NCI-H2029 (cell line): ENCODE measurements at regions not wholly inside any gene's neighbourhood (a gene's known extent, or its start where the extent isn't known, plus 50 kb on each side); places are given as distances from the start of the nearest gene placed in this dataset.

Experiments used
- DNase-seq: peaks from one replicate; lab custom pipeline; 2025; lab: John Stamatoyannopoulos, UW

DNA sequence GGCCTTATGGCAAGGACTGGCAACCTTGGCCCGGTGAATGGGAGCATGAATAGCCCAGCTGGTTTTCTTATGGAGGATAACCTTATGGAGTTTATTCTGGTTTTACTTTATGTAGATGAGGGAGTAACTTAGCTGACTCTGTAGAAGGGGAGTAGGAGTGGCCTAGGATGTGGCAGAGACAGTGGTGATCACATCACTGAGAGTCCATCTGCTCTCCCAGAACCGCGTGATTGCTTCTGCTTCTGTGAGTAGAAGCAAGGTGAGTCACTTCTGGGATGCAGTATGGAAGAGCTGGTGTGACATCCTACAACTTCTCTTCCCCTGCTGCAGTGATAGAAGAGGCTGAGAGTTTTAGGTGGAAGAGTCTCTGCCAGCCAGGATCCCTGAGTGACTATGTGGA, 129.2 kb downstream of the RPS24 start:
- DNase-seq: no peak

DNA sequence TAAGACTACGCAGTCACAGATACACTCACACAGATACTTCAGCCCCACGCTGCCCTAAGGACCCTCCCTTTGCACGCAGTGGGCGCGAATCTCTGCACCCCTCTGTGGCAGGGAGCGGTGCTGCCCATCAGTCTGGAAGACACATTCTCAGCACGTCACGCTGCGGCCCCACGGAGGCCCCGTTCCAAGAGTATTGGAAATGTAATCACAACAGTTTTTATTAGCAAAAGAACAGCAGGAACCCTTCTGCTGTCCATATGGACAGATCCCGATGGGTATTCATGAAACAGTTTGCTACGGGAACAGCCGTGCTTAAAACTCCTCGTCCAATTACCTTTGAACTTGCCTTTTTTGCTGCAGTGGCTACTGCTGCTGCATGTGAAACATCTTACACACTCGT, 131.0 kb downstream of the RPS24 start:
- DNase-seq: no peak

DNA sequence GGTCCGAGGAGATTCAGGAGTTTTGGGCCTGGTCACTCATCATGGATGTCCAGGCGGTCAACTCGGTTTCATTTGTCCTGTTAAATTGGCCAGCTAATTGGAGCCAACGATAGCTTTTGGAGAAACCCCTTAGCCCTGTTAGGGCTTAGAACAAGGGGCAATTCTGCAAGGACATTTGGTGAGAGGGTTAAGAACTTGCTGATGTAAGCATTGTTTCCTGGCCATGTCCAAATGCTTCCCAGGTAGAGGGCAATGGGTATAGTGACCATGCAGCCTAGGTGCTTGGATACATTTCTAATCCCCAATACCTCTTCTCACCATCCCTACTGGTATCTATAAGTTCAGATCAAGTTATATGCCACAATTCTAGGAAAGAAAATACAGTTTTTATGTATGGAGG, 131.5 kb downstream of the RPS24 start:
- DNase-seq: no peak

DNA sequence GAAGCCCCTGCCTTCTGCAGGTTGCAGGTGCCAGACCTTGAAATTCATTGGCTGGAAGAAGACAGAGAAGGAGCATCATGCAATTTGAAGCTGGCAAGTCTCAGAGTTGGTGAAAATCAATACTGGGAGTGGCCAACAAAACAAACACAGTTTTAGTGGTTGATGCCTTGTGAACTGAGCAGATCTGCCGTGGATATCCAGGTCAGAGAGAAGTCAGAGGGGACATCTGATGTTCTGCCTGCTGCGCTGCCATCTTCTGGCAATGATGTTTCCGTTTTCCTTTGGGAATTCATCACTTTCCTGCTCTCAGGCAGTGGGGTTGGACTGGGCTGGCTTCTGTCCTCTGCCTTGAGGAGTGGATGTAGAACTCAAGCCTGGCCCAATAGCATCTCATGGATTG, 132.0 kb downstream of the RPS24 start:
- DNase-seq: no peak

DNA sequence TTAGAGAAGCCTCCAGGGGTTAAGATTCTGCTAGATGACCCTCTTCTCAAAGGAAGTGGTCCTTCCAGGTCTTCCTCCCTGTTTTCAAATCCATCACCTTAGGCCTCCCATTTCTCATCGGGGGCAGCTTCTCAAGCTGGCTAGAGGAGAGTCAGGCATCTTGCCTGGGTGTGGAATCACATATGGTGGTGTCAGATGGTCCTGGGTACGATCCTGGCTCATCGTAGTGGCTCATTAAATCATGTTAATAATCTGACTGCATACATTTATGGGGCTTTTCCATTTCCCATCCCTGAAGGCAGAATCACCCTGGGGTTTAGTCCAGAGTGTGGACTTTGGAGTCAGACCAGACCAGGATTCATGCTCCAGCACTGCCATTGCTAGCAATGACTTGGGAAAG, 132.6 kb downstream of the RPS24 start:
- no peak for DNase-seq

DNA sequence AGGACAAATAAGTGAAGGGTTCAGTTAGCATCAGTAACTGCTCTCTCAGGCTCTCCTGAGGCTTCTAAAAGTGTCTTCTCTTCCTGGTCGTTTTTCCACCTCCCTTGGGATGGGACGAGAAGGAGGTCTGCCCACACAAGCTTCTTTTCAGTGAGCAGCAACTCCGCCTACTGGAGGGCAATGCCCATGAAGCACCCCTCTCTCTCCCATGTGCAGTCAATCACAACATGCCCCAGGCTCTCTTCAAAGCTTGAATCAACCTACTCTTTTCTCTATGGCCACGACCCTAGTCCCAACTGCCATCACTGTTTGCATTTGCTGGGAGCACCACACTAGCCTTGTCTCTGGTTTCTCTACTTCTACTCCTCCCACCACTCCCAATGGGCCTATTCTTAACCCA, 135.6 kb downstream of the RPS24 start:
- DNase-seq: no peak

DNA sequence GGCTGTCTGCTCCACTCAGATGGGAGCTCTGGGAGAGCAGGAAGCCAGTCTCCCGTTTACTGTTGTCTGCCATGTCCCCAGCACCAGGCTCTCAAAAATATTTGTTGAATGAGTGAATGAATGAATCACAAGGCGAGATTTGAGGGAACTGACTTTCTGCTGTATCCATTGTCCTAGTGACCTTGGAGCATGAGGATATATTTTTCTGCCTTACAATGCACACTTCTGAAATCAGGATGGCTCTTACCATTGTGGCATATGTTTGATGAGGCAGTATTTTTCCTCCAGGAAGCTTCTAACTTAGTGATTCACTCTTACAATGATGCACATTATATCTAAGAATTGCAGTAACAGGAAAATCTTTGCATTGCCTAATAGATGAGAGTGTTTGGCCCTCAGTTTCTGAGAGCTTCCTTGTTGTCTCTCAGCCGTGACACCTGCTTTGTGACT, 136.4 kb downstream of the RPS24 start:
- DNase-seq: no peak

DNA sequence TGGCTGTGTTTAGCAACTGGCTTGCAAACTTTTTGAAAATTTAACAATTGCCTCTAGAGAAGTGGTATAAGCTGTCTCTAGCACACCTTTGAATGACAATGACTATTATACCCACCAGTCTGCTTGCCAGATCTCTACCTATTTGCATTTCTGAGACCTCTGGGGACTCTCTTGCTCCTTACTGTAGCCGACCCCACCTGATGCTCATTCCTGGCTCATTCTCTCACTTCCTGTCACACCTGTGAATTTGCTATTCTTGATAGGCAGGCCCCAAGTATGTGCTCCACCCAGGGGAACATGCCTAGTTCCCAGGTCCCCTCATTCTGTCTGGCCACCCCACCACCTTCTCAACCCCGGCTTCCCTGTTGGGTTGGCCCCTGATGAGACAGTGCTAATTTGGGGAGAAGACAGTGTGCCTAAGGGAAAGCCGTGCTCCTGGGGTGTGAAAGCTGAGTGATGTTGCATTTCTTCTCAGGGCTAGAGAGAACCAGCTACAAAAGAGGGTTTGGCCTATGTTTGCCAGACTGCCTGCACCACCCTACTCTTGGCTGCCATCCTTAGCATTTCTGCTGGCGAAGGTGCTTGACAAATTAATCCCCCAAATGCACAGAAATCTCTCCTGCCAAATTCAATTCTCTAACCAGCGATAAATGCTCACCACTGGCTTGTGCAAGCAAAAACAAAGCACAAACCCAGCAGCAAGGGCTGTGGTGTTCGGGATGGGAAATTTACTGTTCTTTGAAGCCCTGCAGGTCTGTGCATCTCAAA, 138.2 kb downstream of the RPS24 start:
- no peak for DNase-seq

DNA sequence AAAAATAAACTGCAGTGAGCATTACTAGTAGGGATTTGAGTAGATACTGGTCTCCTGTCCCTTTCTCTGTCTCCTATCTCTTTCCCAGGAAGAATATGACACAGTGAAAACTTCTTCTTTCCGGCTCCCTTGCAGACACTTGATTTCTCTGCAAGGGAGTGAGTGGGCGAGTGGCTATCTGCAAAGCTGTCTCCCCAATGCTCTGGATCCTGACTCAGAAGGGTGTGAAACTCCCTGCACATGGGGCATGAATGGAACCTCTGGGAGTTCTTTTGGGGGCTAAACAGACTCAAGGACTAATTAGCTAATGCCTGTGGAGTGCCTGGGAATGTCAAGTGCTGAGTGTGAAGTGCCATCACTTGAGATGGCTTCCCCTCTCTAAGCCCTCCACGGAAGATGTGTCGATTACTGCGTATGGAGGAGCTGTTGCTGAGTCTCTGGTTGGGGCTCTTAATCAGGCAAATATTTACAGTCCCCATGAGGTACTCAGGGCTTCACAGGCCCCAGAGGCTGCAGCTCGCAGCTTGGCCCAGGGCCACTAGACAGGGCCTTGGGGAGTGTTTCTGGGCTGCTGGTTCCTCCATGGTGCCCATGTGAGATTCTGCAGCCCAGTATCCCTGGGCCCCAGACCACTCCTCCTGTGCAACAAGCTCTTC, 139.8 kb downstream of the RPS24 start:
- no peak for DNase-seq

DNA sequence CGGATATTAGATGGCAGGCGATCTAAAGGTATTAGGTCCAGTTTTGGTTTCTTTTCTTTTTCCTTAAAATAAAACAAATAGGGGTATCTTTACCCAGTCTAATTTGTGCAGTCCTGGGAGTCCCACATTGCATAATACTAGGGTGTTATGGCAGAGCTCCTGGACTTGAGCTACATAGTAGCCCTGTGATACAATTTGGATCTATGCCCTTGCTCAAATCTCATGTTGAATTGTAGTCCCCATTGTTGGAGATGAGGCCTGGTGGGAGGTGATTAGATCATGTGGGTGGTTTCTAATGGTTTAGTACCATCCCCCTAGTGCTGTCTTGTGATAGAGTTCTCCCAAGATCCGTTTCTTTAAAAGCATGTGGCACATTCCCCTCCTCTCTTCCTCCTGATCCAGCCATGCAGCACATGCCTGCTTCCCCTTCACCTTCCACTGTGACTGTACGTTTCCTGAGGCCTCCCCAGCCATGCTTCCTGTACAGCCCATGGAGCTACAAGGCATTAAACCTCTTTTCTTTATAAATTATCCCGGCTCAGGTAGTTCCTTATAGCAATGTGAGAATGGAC, 141.9 kb downstream of the RPS24 start:
- no peak for DNase-seq

DNA sequence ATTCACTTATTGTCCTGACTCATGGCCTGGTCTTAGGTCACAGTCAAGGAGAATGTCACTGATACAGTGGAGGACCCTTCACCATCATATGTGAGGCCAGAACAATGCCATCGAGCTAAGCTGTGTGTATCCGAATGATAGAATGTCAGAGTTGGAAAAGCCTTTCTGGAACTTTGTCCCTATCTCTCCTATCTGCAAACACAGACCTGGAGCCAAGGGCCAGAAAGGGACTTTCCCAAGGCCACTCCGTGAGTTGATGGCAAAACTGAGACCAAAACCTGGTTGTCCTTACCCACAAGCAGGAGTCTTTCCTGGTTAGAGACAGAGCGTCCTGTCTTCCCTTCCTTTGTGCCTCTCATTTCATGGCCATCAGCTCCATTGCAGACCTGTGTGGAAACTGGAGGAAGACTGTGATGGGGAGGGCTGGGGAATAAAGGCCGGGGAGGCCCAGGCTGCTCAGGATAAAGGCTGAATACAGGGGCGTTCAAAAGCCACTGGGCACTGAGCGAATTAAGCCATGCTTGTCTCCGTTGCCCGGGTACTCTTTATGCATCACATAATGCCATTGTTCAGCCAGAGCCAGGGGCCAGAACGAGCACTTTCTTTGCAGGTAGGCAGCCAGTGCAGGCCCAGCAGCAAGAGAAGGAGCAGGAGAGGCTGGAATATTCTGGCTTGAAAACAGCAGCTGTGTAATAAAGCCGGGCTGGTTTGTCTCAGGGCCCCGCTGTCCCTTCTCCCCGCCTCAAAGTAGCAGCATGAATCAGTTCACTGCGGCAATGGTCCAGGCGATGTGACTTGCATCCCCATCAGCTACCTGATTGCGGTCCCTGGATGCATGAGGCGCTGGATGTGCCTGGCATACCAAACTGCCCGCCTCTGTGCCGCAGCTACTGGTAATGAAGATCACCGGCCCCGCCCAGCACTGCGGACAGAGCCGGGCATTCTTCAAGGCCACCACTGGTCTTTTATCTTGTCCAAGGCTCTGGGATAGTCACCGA, 143.0 kb downstream of the RPS24 start:
- DNase-seq: no peak

DNA sequence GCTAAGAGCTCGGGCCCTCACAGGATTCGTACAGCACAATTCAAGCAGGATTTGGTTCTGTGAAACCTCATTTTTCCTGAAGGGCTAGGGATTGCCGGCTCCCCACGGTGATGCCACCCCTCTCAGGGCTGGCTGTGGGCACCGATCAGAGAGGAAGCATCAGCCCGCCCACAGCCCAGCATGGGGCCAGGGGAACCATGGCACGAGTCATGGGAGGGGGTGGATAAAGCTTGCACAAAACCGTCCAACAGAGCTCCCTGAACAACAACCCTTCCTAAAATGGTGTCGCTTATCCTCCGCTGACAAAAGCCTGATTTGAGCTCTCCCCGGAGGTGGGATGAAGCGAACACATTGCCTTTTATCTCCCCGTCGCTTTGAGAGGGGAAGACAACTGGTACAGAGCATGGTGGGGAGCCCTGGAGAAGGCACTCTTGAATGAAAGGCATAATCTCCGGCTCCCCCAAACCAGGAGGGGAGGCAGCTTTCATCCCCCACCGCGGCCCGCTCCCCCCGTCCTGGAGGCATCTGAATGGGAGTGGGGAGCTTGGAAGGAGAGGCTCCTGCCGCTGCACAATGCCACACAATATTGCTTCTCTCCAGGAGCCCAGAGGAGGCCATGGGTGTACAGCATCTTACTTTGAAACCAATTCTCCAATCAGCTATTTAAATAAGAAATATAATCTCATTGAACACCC, 144.0 kb downstream of the RPS24 start:
- no peak for DNase-seq

DNA sequence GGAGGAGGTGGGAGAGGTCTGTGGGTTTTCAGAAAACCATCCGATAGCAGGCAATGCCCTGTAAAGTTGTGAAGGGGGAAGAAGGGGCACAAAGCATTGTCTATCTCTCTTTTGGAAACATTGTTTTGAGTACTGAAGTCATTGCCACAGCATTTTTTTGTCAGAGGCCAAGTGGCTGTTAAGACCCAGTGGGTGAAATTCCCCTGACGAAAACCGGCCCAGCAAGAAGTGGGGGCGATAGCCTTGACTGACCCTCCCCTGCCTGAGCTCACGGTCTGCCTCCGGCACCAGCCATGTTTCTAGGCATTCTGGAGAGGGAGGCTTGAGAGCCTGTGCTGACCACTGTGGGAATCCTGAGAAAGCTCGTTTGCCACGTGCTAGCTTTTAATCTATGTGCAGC, 144.7 kb downstream of the RPS24 start:
- no peak for DNase-seq

DNA sequence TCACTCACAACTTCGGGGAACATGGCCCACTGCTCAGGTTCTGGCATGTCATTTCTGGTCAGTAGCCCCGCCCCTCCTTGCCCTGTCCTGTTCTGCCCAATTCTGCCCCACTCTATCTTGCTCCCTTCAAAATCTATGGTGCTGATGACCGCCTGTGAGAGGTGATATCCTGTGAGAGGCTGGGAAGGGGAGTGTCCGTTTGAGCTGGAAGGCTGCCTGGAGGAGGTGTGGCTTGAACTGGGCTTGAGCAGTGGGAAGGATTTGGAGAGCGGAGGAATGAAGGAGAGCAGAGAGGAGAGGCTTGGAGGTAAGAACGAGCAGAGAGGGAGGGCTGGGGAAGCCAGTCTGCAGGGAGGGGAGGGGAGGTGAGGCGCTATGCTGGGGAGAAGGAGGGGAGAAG, 145.3 kb downstream of the RPS24 start:
- DNase-seq: no peak

DNA sequence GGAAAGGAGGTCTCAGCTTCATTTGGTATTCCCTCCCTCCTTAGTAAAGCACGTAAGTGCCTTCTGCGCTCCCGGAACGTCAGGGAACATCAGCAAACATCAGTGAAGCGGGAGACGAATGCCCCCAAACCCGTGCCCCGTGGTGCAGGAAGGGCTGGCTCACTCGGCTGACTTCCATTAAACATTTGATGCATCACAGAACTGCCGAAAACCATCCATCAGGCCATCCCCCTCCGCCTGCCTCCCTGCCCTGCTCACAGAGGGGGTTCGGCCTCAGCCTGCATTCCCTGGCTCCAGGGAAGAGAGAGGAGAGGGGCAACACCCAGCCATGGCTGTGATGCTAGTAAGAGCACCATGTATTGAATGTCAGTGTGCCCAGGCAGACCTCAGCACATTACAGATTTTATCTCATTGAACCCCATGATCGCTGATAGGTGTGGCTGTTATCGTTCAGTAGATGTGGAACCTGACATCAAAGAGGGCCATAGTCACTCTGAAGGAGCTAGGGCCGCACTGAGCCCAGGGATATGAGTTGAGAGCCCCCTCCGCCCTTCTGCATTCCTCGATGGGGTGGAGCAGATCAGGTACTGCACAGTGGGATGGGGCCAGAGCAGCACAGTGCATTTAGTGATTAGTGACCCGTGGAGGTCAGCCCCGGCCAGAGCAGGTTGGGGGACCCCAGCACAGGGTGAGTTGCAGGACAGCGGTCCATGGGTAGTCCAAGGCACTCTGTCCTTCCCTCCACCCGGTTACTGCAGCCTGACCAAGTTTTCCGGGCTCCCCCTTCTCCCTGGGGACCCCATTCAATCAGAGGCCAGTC, 146.4 kb downstream of the RPS24 start:
- DNase-seq: no peak

DNA sequence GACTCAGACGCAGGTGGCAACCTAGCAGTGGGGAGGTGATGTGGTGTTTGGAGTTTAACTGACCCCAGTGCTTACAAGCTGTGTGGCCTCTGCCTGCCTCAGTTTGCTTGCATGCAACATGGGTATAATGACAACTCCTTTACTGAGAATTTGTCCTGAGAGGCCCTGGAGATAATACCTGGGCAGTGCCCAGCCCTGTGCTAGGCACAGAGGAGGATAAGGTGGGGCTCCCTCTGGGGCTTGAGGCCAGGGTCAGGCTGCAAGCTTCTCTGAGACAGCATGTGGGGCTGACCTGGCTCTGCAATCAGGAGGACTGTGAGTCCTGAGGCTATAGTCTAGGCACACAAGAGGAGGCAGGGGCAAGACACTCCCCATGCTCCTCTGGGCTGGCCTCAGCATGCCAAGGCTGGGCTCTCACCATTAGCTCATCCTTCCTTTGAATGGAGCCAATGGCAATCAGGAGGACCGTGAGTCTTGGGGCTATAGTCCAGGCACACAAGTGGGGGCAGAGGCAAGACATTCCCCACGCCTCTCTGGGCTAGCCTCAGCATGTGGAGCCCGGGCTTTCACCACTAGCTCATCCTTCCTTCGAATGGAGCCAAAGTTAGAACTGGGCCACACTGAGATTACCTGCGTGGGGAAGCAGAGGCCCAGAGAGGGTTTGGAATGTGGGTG, 147.9 kb downstream of the RPS24 start:
- no peak for DNase-seq

DNA sequence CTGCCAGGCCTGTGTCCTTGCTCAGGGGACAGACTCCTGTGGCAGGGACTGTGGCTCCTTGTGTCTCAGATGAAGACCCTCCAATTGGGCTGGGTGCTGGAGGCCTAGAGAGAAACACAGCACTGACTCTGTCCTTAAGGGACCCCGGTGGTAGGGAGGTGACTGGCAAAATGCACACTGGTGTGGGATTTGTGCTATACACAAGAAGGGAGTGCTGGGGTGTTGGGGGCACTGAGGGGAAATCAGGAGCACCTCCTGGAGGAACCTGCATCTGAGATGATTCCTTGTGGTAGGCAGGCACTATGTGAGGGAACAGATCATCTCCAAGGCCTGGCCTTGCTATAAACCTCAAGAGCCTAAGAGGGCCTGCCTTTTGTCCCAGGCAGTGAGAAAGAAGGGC, 149.2 kb downstream of the RPS24 start:
- no peak for DNase-seq

DNA sequence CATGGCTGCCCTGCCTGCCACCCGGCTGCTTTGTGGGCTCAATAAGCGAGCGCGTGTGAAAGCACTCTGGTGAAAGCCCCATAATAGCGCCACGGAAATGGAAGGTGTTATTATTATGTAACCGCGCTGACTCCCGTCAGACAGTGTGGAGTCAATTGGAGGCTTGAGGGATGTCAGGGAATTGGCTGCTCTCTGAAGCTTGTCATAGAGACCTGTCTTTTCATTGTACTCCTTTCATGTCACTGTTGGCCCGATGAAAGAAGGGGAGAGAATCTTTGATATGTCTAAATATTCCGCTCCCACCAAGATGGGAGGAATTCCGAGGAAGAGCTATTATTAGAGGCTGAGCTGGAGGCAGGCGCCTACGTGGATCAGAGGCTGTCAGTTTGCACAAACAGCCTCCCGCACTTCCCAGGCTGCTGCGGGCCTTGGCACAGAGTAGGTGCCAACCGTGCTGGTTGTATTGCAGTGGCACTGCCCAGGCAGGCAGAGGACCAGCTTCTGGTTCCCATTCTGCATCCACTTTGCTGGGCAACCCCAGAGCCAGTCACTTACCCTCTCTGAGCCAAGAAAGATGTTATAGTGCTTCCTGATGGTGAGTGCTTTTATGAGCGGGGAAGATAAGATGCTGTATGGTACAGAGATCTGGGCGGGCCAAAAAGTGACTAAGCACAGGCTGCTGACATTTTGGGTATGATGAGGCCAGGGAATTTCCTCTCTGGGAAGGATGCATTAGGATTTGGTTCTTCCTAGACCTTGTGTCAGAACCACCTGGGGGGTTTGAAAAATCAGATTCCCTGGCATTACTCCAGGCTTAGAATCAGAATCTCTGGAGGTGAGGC, 151.4 kb downstream of the RPS24 start:
- DNase-seq: no peak

DNA sequence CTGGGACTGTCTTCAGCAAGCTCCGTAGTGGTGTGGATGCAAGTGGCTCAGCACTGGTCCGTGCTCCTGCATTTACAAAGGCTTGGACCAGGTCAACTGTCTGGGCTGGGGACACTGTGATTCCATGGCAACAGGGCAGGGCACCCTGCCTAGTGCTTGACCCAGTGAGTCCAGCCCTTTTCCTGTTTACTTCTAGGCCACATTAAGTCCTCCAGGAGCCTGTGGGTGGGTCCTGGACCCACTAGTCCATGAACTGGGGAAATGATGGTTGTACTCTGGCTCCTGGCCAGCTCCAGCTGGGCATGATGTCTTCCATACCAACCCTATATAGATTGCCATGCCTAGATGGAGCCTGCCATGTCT, 152.0 kb downstream of the RPS24 start:
- DNase-seq: no peak
